ENCODE measurements at regions not wholly inside any gene's neighbourhood (a gene's known extent, or its start where the extent isn't known, plus 50 kb on each side); places are given as distances from the start of the nearest gene placed in this dataset.

- TF ChIP-seq, protein P1, sequence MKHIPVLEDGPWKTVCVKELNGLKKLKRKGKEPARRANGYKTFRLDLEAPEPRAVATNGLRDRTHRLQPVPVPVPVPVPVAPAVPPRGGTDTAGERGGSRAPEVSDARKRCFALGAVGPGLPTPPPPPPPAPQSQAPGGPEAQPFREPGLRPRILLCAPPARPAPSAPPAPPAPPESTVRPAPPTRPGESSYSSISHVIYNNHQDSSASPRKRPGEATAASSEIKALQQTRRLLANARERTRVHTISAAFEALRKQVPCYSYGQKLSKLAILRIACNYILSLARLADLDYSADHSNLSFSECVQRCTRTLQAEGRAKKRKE (CRISPR knock-in tag; IDR thresholded peaks at IDR 0.05; ENCODE audit: low read depth), result no peak
- TF ChIP-seq MAZ (IDR thresholded peaks at IDR 0.05; ENCODE audit: borderline replicate concordance, low read depth, low read length), result no peak
Measured at GRCh38 chr18:71189581-71189980, 900.7 kb downstream of the SOCS6 start (continued).

- H3K4me2 ChIP-seq, result no peak overlapping the region
- POLR2A ChIA-PET, result no interaction called here
- CTCF ChIA-PET, result interaction anchor here (0.5 kb wide), 1 partner anchor 38 kb away, joined by 5 read pairs; no protein-coding TSS in a partner anchor
- WGBS (ENCODE audit: missing lambda C conversion rate), result 8% methylated on average over 4 of the region's 4 CpGs
- ATAC-seq (no peak), FAIRE-seq (no peak), DNase-seq (ENCODE audit: low read depth in 1 of 2, low spot score in 1 of 2) (no peak)
- no peak overlapping the region for H3K27ac ChIP-seq
- no peak overlapping the region for H3K4me3 ChIP-seq
- H3K9me3 ChIP-seq, result no peaks in the 10 kb centered on the region
- H3K4me1 ChIP-seq, result no peaks in the 10 kb centered on the region
- TF ChIP-seq RARB (CRISPR knock-in tag; IDR thresholded peaks at IDR 0.05) (no peak), HMGXB4 (CRISPR knock-in tag; IDR thresholded peaks at IDR 0.05; ENCODE audit: borderline replicate concordance) (no peak), MAZ (IDR thresholded peaks at IDR 0.05; ENCODE audit: borderline replicate concordance, low read depth, low read length) (no peak), CBX8 (IDR thresholded peaks at IDR 0.05) (no peak), POLR2A (IDR thresholded peaks at IDR 0.05; ENCODE audit: low read length) (no peak), SMC3 (IDR thresholded peaks at IDR 0.05) (no peak), EP300 (IDR thresholded peaks at IDR 0.05) (no peak), CHD4 (IDR thresholded peaks at IDR 0.05; ENCODE audit: borderline replicate concordance) (no peak), POLR2AphosphoS2 (conservative IDR thresholded peaks at IDR 0.05; ENCODE audit: low read length) (no peak), JUN (IDR thresholded peaks at IDR 0.05) (no peak), HOXB5 (CRISPR knock-in tag; IDR thresholded peaks at IDR 0.05) (no peak)
- TF ChIP-seq, protein P2, sequence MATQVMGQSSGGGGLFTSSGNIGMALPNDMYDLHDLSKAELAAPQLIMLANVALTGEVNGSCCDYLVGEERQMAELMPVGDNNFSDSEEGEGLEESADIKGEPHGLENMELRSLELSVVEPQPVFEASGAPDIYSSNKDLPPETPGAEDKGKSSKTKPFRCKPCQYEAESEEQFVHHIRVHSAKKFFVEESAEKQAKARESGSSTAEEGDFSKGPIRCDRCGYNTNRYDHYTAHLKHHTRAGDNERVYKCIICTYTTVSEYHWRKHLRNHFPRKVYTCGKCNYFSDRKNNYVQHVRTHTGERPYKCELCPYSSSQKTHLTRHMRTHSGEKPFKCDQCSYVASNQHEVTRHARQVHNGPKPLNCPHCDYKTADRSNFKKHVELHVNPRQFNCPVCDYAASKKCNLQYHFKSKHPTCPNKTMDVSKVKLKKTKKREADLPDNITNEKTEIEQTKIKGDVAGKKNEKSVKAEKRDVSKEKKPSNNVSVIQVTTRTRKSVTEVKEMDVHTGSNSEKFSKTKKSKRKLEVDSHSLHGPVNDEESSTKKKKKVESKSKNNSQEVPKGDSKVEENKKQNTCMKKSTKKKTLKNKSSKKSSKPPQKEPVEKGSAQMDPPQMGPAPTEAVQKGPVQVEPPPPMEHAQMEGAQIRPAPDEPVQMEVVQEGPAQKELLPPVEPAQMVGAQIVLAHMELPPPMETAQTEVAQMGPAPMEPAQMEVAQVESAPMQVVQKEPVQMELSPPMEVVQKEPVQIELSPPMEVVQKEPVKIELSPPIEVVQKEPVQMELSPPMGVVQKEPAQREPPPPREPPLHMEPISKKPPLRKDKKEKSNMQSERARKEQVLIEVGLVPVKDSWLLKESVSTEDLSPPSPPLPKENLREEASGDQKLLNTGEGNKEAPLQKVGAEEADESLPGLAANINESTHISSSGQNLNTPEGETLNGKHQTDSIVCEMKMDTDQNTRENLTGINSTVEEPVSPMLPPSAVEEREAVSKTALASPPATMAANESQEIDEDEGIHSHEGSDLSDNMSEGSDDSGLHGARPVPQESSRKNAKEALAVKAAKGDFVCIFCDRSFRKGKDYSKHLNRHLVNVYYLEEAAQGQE (IDR thresholded peaks at IDR 0.05), result no peak
Measured at GRCh38 chr18:71168557-71169145, 879.8 kb downstream of the SOCS6 start.

DNA sequence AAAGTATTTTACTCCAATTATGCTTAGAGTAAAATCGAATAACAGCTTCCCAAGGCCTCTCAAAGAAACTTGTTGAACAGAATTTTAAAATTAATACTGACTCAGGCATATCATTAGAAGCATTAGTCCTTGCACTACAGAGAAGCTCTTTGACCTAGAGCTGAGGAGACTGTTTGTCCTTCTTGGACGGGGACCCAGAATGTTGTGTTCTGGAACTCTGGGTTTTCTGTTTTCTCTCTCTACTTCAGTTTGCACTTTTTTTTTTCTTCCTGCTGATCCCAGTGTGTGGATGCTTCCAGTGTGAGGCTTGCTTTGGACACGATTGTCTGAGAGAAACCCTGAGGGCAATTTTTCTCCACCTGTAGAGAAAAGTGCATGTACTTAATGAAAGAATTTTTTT, 847.6 kb downstream of the SOCS6 start:
- no peaks in the 10 kb centered on the region for H3K9me3 ChIP-seq
- WGBS (ENCODE audit: missing lambda C conversion rate), result 6% methylated on average over 3 of the region's 3 CpGs
- no peaks in the 10 kb centered on the region for H3K4me1 ChIP-seq
- FAIRE-seq, result no peak
- H3K4me2 ChIP-seq, result no peak overlapping the region
- ATAC-seq, result no peak
- ChIA-PET CTCF (interaction anchor here (0.7 kb wide), 1 partner anchor 65 kb away, joined by 3 read pairs; no protein-coding TSS in a partner anchor), POLR2A (no interaction called here)
- no peak overlapping the region for H3K27ac ChIP-seq
- H3K4me3 ChIP-seq, result no peak overlapping the region
- no peak for DNase-seq (ENCODE audit: low read depth in 1 of 2, low spot score in 1 of 2)
- no peak for TF ChIP-seq SREBF2 (IDR thresholded peaks at IDR 0.05)
- TF ChIP-seq MAX (IDR thresholded peaks at IDR 0.05), result no peak
- no peak for TF ChIP-seq MYC (IDR thresholded peaks at IDR 0.05; ENCODE audit: borderline replicate concordance, low read length)
- TF ChIP-seq POLR2A (IDR thresholded peaks at IDR 0.05; ENCODE audit: low read length), result no peak
- no peak for TF ChIP-seq CBX8 (IDR thresholded peaks at IDR 0.05)
- TF ChIP-seq HOXB5 (CRISPR knock-in tag; IDR thresholded peaks at IDR 0.05), result no peak
- no peak for TF ChIP-seq RFX5 (IDR thresholded peaks at IDR 0.05)
- TF ChIP-seq HEYL (CRISPR knock-in tag; IDR thresholded peaks at IDR 0.05), result no peak
- no peak for TF ChIP-seq NR3C1 (IDR thresholded peaks at IDR 0.05)
- no peak for TF ChIP-seq HDAC2 (IDR thresholded peaks at IDR 0.05)
- no peak for TF ChIP-seq CEBPB (IDR thresholded peaks at IDR 0.05)
- no peak for TF ChIP-seq NPAS2 (CRISPR knock-in tag; IDR thresholded peaks at IDR 0.05; ENCODE audit: borderline replicate concordance)
- no peak for TF ChIP-seq ESRRA (IDR thresholded peaks at IDR 0.05; ENCODE audit: borderline replicate concordance, low read length)
- TF ChIP-seq, protein P3, sequence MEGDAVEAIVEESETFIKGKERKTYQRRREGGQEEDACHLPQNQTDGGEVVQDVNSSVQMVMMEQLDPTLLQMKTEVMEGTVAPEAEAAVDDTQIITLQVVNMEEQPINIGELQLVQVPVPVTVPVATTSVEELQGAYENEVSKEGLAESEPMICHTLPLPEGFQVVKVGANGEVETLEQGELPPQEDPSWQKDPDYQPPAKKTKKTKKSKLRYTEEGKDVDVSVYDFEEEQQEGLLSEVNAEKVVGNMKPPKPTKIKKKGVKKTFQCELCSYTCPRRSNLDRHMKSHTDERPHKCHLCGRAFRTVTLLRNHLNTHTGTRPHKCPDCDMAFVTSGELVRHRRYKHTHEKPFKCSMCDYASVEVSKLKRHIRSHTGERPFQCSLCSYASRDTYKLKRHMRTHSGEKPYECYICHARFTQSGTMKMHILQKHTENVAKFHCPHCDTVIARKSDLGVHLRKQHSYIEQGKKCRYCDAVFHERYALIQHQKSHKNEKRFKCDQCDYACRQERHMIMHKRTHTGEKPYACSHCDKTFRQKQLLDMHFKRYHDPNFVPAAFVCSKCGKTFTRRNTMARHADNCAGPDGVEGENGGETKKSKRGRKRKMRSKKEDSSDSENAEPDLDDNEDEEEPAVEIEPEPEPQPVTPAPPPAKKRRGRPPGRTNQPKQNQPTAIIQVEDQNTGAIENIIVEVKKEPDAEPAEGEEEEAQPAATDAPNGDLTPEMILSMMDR (IDR thresholded peaks at IDR 0.05), result no peak
- TF ChIP-seq SMC3 (IDR thresholded peaks at IDR 0.05), result no peak
- TF ChIP-seq USF2 (IDR thresholded peaks at IDR 0.05), result no peak
- no peak for TF ChIP-seq EHF (CRISPR knock-in tag; IDR thresholded peaks at IDR 0.05)
- TF ChIP-seq, protein P4, sequence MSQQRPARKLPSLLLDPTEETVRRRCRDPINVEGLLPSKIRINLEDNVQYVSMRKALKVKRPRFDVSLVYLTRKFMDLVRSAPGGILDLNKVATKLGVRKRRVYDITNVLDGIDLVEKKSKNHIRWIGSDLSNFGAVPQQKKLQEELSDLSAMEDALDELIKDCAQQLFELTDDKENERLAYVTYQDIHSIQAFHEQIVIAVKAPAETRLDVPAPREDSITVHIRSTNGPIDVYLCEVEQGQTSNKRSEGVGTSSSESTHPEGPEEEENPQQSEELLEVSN (IDR thresholded peaks at IDR 0.05; ENCODE audit: borderline replicate concordance, low read depth), result no peak
